HFFc6 (cell line): ENCODE measurements at regions not wholly inside any gene's neighbourhood (a gene's known extent, or its start where the extent isn't known, plus 50 kb on each side); places are given as distances from the start of the nearest gene placed in this dataset.

Source experiments
- DNase-seq: peaks from one replicate; pipeline ENCODE4 v3.0.0-alpha.2; 2018
- H3K27ac Mint-ChIP-seq: 2 replicates; pipeline ENCODE4 v1.8.0; 2020; ENCODE audit warnings: mild to moderate bottlenecking, mixed read lengths
- H3K27me3 Mint-ChIP-seq: 2 replicates; pipeline ENCODE4 v1.8.0; 2021; ENCODE audit warnings: mild to moderate bottlenecking, moderate library complexity, mixed read lengths; ENCODE audit not compliant: insufficient read depth
- H3K36me3 Mint-ChIP-seq: 2 replicates; pipeline ENCODE4 v1.8.0; 2021; ENCODE audit warnings: low read depth, mixed read lengths
- H3K4me1 Mint-ChIP-seq: 2 replicates; pipeline ENCODE4 v1.8.0; 2020; ENCODE audit warnings: low read depth, mixed read lengths
- H3K4me3 Mint-ChIP-seq: 2 replicates; pipeline ENCODE4 v1.8.0; 2020; ENCODE audit warnings: mild to moderate bottlenecking, moderate library complexity, mixed read lengths
- H3K9me3 Mint-ChIP-seq: 2 replicates; pipeline ENCODE4 v1.8.0; 2020; ENCODE audit warnings: mild to moderate bottlenecking, mixed read lengths
- CTCF ChIP-seq: fragments of 200-600 bp; sonication (generic); IDR thresholded peaks from 2 replicates; pipeline ENCODE4 v1.5.0; 2021; ENCODE audit warnings: antibody characterized with exemption, mild to moderate bottlenecking

- Mint-ChIP-seq H3K9me3 (no peaks in the 10 kb centered on the region), H3K27me3 (peaks cover 1% of the 10 kb centered on the region; the same call in 1 of the 2 replicates), H3K27ac (peak overlapping the region; percentile 75), H3K4me1 (peaks cover 100% of the 10 kb centered on the region), H3K36me3 (peaks cover 19% of the 10 kb centered on the region), H3K4me3 (no peak overlapping the region)
- no peak for DNase-seq
- no peak for TF ChIP-seq CTCF
Measured at GRCh38 chr1:201753492-201753891, 75.5 kb upstream of the IPO9 start.

GRCh38 chr1:201754353-201754752 is 74.6 kb upstream of the IPO9 start:
- H3K27me3 Mint-ChIP-seq = peaks cover 1% of the 10 kb centered on the region; the same call in 1 of the 2 replicates
- peak overlapping the region; percentile 52 for H3K4me3 Mint-ChIP-seq
- H3K4me1 Mint-ChIP-seq = peaks cover 100% of the 10 kb centered on the region
- TF ChIP-seq CTCF = no peak
- H3K36me3 Mint-ChIP-seq = peaks cover 22% of the 10 kb centered on the region
- H3K9me3 Mint-ChIP-seq = no peaks in the 10 kb centered on the region
- DNase-seq = no peak
- H3K27ac Mint-ChIP-seq = peak overlapping the region; percentile 79

GRCh38 chr1:201755200-201755599 is 73.8 kb upstream of the IPO9 start:
- DNase-seq = no peak
- Mint-ChIP-seq H3K4me1 (peaks cover 100% of the 10 kb centered on the region), H3K27me3 (peaks cover 1% of the 10 kb centered on the region; the same call in 1 of the 2 replicates), H3K27ac (peak overlapping the region; percentile 91), H3K4me3 (peak overlapping the region; percentile 35), H3K9me3 (no peaks in the 10 kb centered on the region), H3K36me3 (peaks cover 22% of the 10 kb centered on the region)
- TF ChIP-seq CTCF = no peak

- H3K9me3 Mint-ChIP-seq = no peaks in the 10 kb centered on the region
- peaks cover 100% of the 10 kb centered on the region for H3K4me1 Mint-ChIP-seq
- peak overlapping the region; percentile 75 for H3K4me3 Mint-ChIP-seq
- TF ChIP-seq CTCF = no peak
- H3K27ac Mint-ChIP-seq = peak overlapping the region; percentile 91
- H3K27me3 Mint-ChIP-seq = peaks cover 6% of the 10 kb centered on the region; the same call in 1 of the 2 replicates
- H3K36me3 Mint-ChIP-seq = peaks cover 22% of the 10 kb centered on the region
- DNase-seq = peak; percentile 80
Measured at GRCh38 chr1:201756406-201756805, 72.6 kb upstream of the IPO9 start.

GRCh38 chr1:201758499-201759050 is 70.4 kb upstream of the IPO9 start:
- Mint-ChIP-seq H3K4me1 (peaks cover 100% of the 10 kb centered on the region), H3K4me3 (no peak overlapping the region), H3K27me3 (peaks cover 4% of the 10 kb centered on the region; the same call in 1 of the 2 replicates), H3K27ac (peak overlapping the region; percentile 67), H3K36me3 (peaks cover 19% of the 10 kb centered on the region), H3K9me3 (no peaks in the 10 kb centered on the region)
- DNase-seq = no peak
- TF ChIP-seq CTCF = no peak
